ENCODE measurements at regions not wholly inside any gene's neighbourhood (a gene's known extent, or its start where the extent isn't known, plus 50 kb on each side); places are given as distances from the start of the nearest gene placed in this dataset.

DNA sequence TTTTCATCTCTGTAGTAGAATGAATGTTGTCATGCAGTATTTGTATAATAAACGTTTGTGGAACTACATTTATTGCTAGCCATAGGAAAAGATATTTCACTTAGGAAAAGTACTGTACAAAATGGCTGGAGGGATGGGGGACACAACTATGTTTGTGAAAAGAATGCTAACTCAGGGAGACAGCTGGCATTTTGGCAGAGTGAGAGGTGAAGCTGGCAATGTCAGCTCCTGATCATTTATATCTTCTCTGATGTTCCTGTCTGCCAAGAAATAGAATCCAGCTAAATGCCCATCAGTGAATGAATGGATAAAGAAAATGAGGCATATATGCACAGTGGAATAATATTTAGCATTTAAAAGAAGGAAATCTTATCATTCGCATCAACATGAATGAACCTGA, 313.0 kb upstream of the IRAK1BP1 start:
- TF ChIP-seq, protein P1, sequence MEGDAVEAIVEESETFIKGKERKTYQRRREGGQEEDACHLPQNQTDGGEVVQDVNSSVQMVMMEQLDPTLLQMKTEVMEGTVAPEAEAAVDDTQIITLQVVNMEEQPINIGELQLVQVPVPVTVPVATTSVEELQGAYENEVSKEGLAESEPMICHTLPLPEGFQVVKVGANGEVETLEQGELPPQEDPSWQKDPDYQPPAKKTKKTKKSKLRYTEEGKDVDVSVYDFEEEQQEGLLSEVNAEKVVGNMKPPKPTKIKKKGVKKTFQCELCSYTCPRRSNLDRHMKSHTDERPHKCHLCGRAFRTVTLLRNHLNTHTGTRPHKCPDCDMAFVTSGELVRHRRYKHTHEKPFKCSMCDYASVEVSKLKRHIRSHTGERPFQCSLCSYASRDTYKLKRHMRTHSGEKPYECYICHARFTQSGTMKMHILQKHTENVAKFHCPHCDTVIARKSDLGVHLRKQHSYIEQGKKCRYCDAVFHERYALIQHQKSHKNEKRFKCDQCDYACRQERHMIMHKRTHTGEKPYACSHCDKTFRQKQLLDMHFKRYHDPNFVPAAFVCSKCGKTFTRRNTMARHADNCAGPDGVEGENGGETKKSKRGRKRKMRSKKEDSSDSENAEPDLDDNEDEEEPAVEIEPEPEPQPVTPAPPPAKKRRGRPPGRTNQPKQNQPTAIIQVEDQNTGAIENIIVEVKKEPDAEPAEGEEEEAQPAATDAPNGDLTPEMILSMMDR (conservative IDR thresholded peaks at IDR 0.05; ENCODE audit: low read depth, low read length) = no peak
- no peak overlapping the region for H3K4me3 ChIP-seq (ENCODE audit: low read depth, low read length)
- DNase-seq (ENCODE audit: low read depth) = no peak

DNA sequence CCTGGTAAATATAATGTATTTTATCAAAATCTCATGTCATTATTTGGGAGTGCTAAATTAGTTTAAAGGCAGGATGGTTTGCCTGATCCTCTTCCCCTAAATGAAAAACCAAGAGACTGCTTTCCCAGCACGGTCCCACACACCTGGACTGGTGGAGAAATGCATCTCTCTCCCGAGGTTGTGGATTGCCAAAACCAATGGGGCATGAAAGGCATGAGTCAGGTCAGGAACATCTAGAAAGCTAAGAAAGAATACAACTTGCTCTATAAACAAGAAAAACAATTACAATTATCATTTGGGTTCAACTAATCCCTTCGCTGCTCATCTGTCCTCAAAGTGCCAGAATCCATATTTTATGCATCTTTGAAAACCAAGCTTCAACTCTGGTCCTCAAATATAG, 308.3 kb upstream of the IRAK1BP1 start:
- H3K4me3 ChIP-seq (ENCODE audit: low read depth, low read length) = no peak overlapping the region
- no peak for DNase-seq (ENCODE audit: low read depth)
- TF ChIP-seq, protein P1 (conservative IDR thresholded peaks at IDR 0.05; ENCODE audit: low read depth, low read length) = no peak

DNA sequence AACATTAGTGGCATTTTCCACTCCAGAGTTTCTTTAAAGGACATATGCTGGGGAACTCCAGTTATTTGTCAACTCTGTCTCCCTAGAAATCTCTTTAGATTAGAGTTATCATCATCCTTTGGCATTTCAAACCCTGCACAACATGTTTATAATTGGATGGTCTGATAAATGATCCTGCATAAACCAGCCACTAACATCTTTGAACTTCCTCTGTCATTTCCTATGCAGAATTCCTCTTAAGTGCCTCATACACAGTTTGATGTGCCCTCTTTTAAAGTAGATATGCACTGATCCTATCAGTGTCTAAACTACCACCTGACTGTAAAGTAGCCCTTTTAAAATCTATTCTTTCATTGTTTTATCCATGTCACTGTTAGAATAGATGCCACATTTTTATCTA, 306.3 kb upstream of the IRAK1BP1 start:
- peak; percentile 13 for DNase-seq (ENCODE audit: low read depth)
- TF ChIP-seq, protein P1 (conservative IDR thresholded peaks at IDR 0.05; ENCODE audit: low read depth, low read length) = no peak
- H3K4me3 ChIP-seq (ENCODE audit: low read depth, low read length) = no peak overlapping the region

DNA sequence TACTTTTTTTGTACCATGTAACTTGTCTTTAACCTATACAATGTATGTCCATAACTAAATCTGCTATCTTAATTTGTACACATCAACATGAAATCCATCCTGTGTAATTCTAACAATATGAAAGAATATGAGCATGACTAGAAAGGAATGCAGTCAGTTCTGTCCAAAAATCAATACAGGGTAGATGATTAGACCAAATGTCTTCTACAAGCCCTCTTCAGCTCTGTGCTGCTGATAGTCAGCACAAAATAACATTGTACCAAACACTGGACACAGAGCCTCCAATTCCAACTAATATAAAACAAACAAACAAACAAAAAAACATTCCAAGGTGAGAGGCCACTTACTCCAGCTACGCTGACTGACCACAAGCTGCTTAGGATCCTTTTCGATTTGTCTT, 301.4 kb upstream of the IRAK1BP1 start:
- TF ChIP-seq, protein P1 (conservative IDR thresholded peaks at IDR 0.05; ENCODE audit: low read depth, low read length) = no peak

DNA sequence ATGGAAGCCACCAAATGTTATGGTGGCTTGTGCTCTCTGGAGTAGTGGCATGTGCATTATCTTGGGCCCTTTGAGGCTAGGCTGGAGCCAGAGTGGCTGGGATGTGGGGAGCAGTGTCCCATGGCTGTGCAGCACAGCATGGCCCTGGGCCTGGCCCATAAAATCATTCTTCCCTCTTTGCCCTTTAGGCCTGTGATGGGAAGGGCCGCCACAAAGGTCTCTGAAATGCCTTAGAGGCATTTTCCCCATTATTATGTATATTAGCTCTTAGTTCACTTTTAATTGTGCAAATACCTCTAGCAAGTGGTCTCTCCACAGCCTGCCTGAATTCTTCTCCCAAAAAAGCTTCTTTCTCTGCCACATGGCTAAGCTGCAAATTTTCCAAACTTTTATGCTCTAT, 297.3 kb upstream of the IRAK1BP1 start:
- TF ChIP-seq, protein P1 (conservative IDR thresholded peaks at IDR 0.05; ENCODE audit: low read depth, low read length) = no peak
- H3K4me3 ChIP-seq (ENCODE audit: low read depth, low read length) = no peak overlapping the region
- DNase-seq (ENCODE audit: low read depth) = no peak

More for the DNA sequence above, 301.4 kb upstream of the IRAK1BP1 start:
- no peak for DNase-seq (ENCODE audit: low read depth)
- no peak overlapping the region for H3K4me3 ChIP-seq (ENCODE audit: low read depth, low read length)

DNA sequence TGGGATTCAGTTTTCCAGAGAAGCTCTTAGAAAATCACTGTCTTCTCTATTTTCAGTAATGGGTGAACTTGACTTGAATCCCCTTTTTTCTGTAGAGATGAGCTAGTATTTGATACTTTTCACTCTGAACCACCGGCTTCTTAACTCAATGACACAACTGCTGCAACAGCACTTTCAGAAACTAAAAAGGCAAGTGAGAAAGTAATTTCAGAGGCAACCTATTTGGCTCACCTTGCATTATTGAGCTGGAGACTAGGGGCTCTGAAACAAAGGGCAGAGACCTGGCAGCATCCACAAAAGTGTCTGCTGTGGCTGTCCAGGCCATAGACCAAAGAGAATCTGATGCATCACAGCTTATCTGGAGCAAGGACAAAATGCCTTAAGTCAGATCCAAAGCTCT, 289.8 kb upstream of the IRAK1BP1 start:
- no peak overlapping the region for H3K4me3 ChIP-seq (ENCODE audit: low read depth, low read length)
- TF ChIP-seq, protein P1 (conservative IDR thresholded peaks at IDR 0.05; ENCODE audit: low read depth, low read length) = no peak

DNA sequence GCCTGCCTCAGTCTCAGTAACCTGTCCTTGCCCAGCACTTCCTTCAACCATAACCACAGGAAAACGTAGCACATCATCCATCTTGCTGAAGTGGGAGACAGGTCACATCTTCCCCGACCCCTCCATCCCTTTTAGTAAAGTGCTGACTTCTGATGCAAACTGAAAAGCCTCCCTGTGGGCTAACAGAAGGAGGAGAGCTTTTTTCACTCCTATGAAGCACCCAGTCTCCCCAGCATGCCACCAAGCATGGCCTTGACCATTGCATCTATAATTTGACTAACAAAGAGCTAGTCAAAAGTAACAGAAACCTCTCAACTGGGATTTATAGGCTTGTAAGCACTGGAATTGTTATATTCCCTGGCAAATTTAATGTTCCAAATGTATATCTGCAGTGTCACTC, 288.9 kb upstream of the IRAK1BP1 start:
- no peak for DNase-seq (ENCODE audit: low read depth)
- no peak overlapping the region for H3K4me3 ChIP-seq (ENCODE audit: low read depth, low read length)
- TF ChIP-seq, protein P1 (conservative IDR thresholded peaks at IDR 0.05; ENCODE audit: low read depth, low read length) = no peak

More for the DNA sequence above, 289.8 kb upstream of the IRAK1BP1 start:
- DNase-seq (ENCODE audit: low read depth) = no peak

Data from choroid plexus epithelial cell (primary cell).